H1 (cell line): ENCODE measurements at regions not wholly inside any gene's neighbourhood (a gene's known extent, or its start where the extent isn't known, plus 50 kb on each side); places are given as distances from the start of the nearest gene placed in this dataset.

Experiments used
- CTCF ChIA-PET: fragments of 300-600 bp; sonication (Branson Sonifier 250); formaldehyde crosslinking; loops from one replicate; lab custom pipeline; 2021; ENCODE audit not compliant: partially characterized antibody; lab: Charles Lee
- POLR2A ChIA-PET: fragments of 300-600 bp; sonication (Branson Sonifier 250); formaldehyde crosslinking; loops from one replicate; lab custom pipeline; 2021; ENCODE audit warnings: inconsistent platforms; ENCODE audit not compliant: partially characterized antibody; lab: Charles Lee
- DNase-seq, 2 experiments: peaks; one replicate each; pipeline versions ENCODE4 v3.0.0 to v3.0.0-alpha.2; 2010 to 2022; ENCODE audit warnings: low spot score in 2 of 2, low read depth in 1 of 2, mixed read lengths in 1 of 2
- FAIRE-seq: peaks from 2 replicates; lab custom pipeline; 2011; peaks lifted over from hg19 to GRCh38; lab: Jason Lieb, UNC
- H2AFZ ChIP-seq: 2 replicates; pipeline ENCODE4 v1.8.1; 2012; ENCODE audit warnings: low read length, inconsistent platforms
- H2AK5ac ChIP-seq: 2 replicates; pipeline ENCODE4 v1.6.1; 2013; ENCODE audit warnings: low read depth, low read length
- H2BK120ac ChIP-seq: replicated peaks from 2 replicates; pipeline ENCODE3; 2013; ENCODE audit warnings: low read depth, low read length, inconsistent platforms
- H2BK12ac ChIP-seq: 2 replicates; pipeline ENCODE4 v1.6.1; 2013; ENCODE audit warnings: low read depth, low read length
- H2BK15ac ChIP-seq: 2 replicates; pipeline ENCODE4 v1.6.1; 2013; ENCODE audit warnings: low read length
- H2BK20ac ChIP-seq: 2 replicates; pipeline ENCODE4 v1.6.1; 2013; ENCODE audit warnings: low read length
- H2BK5ac ChIP-seq: 2 replicates; pipeline ENCODE4 v1.6.1; 2013; ENCODE audit warnings: low read depth, low read length
- H3K14ac ChIP-seq: 2 replicates; pipeline ENCODE4 v1.6.1; 2013; ENCODE audit warnings: inconsistent platforms; ENCODE audit not compliant: insufficient read length
- H3K18ac ChIP-seq: 2 replicates; pipeline ENCODE4 v1.6.1; 2013; ENCODE audit warnings: low read length; ENCODE audit errors: extremely low read depth
- H3K23ac ChIP-seq: 2 replicates; pipeline ENCODE4 v1.6.1; 2013; ENCODE audit warnings: inconsistent platforms; ENCODE audit not compliant: insufficient read length
- H3K23me2 ChIP-seq: 2 replicates; pipeline ENCODE4 v1.6.1; 2013; ENCODE audit warnings: low read depth, low read length
- H3K27ac ChIP-seq: 2 replicates; pipeline ENCODE4 v1.6.1; 2011; ENCODE audit warnings: low read depth, low read length, inconsistent platforms
- H3K27me3 ChIP-seq, 4 experiments: replicated peaks in 1 of 4; 1 replicate in 1 of 4; 2 replicates in 3 of 4; pipeline versions ENCODE4 v1.6.1 to v1.8.1; 2011 to 2013; ENCODE audit warnings: low read length in 3 of 4, mild to moderate bottlenecking in 3 of 4, inconsistent platforms in 2 of 4, mixed read lengths in 2 of 4, moderate library complexity in 1 of 4; ENCODE audit not compliant: control insufficient read depth in 3 of 4, insufficient read depth in 3 of 4; ENCODE audit errors: extremely low read depth in 1 of 4
- H3K36me3 ChIP-seq, 4 experiments: 2 replicates each; pipeline versions ENCODE4 v1.6.1 to v1.8.1; 2011 to 2013; ENCODE audit warnings: mild to moderate bottlenecking in 4 of 4, low read length in 3 of 4, moderate library complexity in 2 of 4, control low read depth in 1 of 4, inconsistent platforms in 1 of 4; ENCODE audit not compliant: insufficient read depth in 4 of 4, control insufficient read depth in 2 of 4
- H3K4ac ChIP-seq: replicated peaks from 2 replicates; pipeline ENCODE3; 2013; ENCODE audit warnings: low read length, low read depth, mixed read lengths, inconsistent platforms; ENCODE audit not compliant: insufficient read length
- H3K4me1 ChIP-seq, 4 experiments: replicated peaks in 1 of 4; 1 replicate in 1 of 4; 2 replicates in 3 of 4; pipeline versions ENCODE4 v1.6.1 to v1.8.1; 2011 to 2013; ENCODE audit warnings: low read length in 3 of 4, inconsistent platforms in 2 of 4, mixed read lengths in 1 of 4; ENCODE audit not compliant: insufficient read depth in 4 of 4, control insufficient read depth in 3 of 4
- H3K4me2 ChIP-seq, 2 experiments: 2 replicates each; pipeline versions ENCODE4 v1.6.1 to v1.8.1; 2011 to 2013; ENCODE audit warnings: low read depth in 2 of 2, low read length in 2 of 2, control low read depth in 1 of 2, inconsistent platforms in 1 of 2, mild to moderate bottlenecking in 1 of 2; ENCODE audit not compliant: insufficient read depth in 1 of 2
- H3K4me3 ChIP-seq, 4 experiments: fragments of 200-600, 300-600 bp in 1 of 4; sonication (generic), shearing (Covaris generic), sonication (Bioruptor Twin) in 1 of 4; 2 replicates each; pipeline versions ENCODE4 v1.5.1 to v1.8.1; 2011 to 2016; ENCODE audit warnings: low read length in 4 of 4, low read depth in 3 of 4, control low read depth in 2 of 4, inconsistent platforms in 2 of 4, mild to moderate bottlenecking in 2 of 4, mixed read lengths in 1 of 4, moderate library complexity in 1 of 4; ENCODE audit not compliant: insufficient read depth in 2 of 4; ENCODE audit errors: extremely low read depth in 1 of 4
- H3K56ac ChIP-seq: replicated peaks from 2 replicates; pipeline ENCODE3; 2013; ENCODE audit warnings: low read depth, mild to moderate bottlenecking, mixed read lengths, low read length, inconsistent platforms; ENCODE audit not compliant: insufficient read length
- H3K79me1 ChIP-seq: 2 replicates; pipeline ENCODE4 v1.6.1; 2013; ENCODE audit warnings: low read depth, low read length, control low read depth
- H3K79me2 ChIP-seq, 2 experiments: 2 replicates each; pipeline versions ENCODE4 v1.6.1 to v1.8.1; 2012 to 2013; ENCODE audit warnings: low read length in 2 of 2, mild to moderate bottlenecking in 2 of 2, inconsistent platforms in 1 of 2; ENCODE audit not compliant: insufficient read depth in 2 of 2, control insufficient read depth in 1 of 2
- H3K9ac ChIP-seq, 4 experiments: replicated peaks in 1 of 4; 1 replicate in 1 of 4; 2 replicates in 3 of 4; pipeline versions ENCODE4 v1.6.1 to v1.8.1; 2011 to 2013; ENCODE audit warnings: low read depth in 3 of 4, low read length in 3 of 4, control low read depth in 2 of 4, mild to moderate bottlenecking in 2 of 4, moderate library complexity in 2 of 4, inconsistent platforms in 1 of 4; ENCODE audit errors: extremely low read depth in 1 of 4
- H3K9me3 ChIP-seq, 2 experiments: 2 replicates each; pipeline versions ENCODE4 v1.6.1 to v1.8.1; 2012 to 2013; ENCODE audit warnings: mild to moderate bottlenecking in 2 of 2, moderate library complexity in 2 of 2, control low read depth in 1 of 2, inconsistent platforms in 1 of 2, low read depth in 1 of 2, low read length in 1 of 2, mixed read lengths in 1 of 2; ENCODE audit not compliant: insufficient read depth in 2 of 2
- H4K20me1 ChIP-seq, 2 experiments: replicated peaks in 1 of 2; 2 replicates each; pipeline versions ENCODE3 to v1.8.1; 2011 to 2013; ENCODE audit warnings: inconsistent platforms in 2 of 2, low read length in 2 of 2, mild to moderate bottlenecking in 1 of 2; ENCODE audit not compliant: insufficient read depth in 2 of 2, control insufficient read depth in 1 of 2
- H4K5ac ChIP-seq: 2 replicates; pipeline ENCODE4 v1.6.1; 2013; ENCODE audit warnings: low read length, low read depth, mixed read lengths, inconsistent platforms; ENCODE audit not compliant: insufficient read length
- H4K8ac ChIP-seq: 2 replicates; pipeline ENCODE4 v1.8.0; 2013; ENCODE audit warnings: mild to moderate bottlenecking, moderate library complexity, low read length, inconsistent platforms; ENCODE audit not compliant: insufficient read depth; ENCODE audit errors: extremely low read depth
- H4K91ac ChIP-seq: replicated peaks from 2 replicates; pipeline ENCODE3; 2013; ENCODE audit warnings: low read length, mixed read lengths, inconsistent platforms; ENCODE audit not compliant: insufficient read length
- ASH2L ChIP-seq: fragments of 200-600, 300-600 bp; sonication (generic); IDR thresholded peaks from one replicate; pipeline ENCODE4 v1.7.1; 2017; ENCODE audit warnings: low read length
- CBX5 ChIP-seq: fragments of 300-800, 300-1000 bp; sonication (generic); IDR thresholded peaks from 2 replicates; pipeline ENCODE4 v1.7.1; 2016; ENCODE audit warnings: antibody characterized with exemption, low read length, low read depth
- CBX8 ChIP-seq: fragments of 300-800, 300-1000 bp; sonication (generic); IDR thresholded peaks from 2 replicates; pipeline ENCODE4 v1.7.1; 2016; ENCODE audit warnings: low read depth, low read length, borderline replicate concordance
- CEBPB ChIP-seq: IDR thresholded peaks from 2 replicates; pipeline ENCODE4 v1.6.1; 2012; ENCODE audit warnings: low read depth, low read length
- CTBP2 ChIP-seq: IDR thresholded peaks from 2 replicates; pipeline ENCODE4 v1.7.0; 2011; ENCODE audit warnings: borderline replicate concordance, mild to moderate bottlenecking, moderate library complexity, mixed read lengths, low read length; ENCODE audit not compliant: insufficient read depth, insufficient read length
- EGR1 ChIP-seq: IDR thresholded peaks from 2 replicates; pipeline ENCODE4 v1.6.1; 2011; ENCODE audit warnings: low read depth, low read length, borderline replicate concordance
- EP300 ChIP-seq, 2 experiments: IDR thresholded peaks; 1 replicate in 1 of 2; 2 replicates in 1 of 2; pipeline ENCODE4 v1.6.1; 2011 to 2012; ENCODE audit warnings: low read depth in 2 of 2, low read length in 2 of 2, mild to moderate bottlenecking in 2 of 2, borderline replicate concordance in 1 of 2, inconsistent platforms in 1 of 2, moderate library complexity in 1 of 2
- JUND ChIP-seq: IDR thresholded peaks from 2 replicates; pipeline ENCODE4 v1.6.1; 2011; ENCODE audit warnings: mild to moderate bottlenecking, improper control_type of control experiment, low read length
- KDM4A ChIP-seq: IDR thresholded peaks from one replicate; pipeline ENCODE4 v1.7.1; 2012; ENCODE audit warnings: low read depth, mild to moderate bottlenecking, moderate library complexity, low read length, inconsistent platforms; ENCODE audit not compliant: severe bottlenecking
- NANOG ChIP-seq: IDR thresholded peaks from 2 replicates; pipeline ENCODE4 v1.6.1; 2011; ENCODE audit warnings: low read length, low read depth, mild to moderate bottlenecking, inconsistent platforms; ENCODE audit not compliant: insufficient read depth, poor library complexity, severe bottlenecking
- PHF8 ChIP-seq: fragments of 200-600 bp; sonication (generic); conservative IDR thresholded peaks from 2 replicates; pipeline ENCODE4 v1.7.1; 2012; ENCODE audit warnings: low read depth, mild to moderate bottlenecking, inconsistent platforms, low read length, moderate library complexity
- RBBP5 ChIP-seq: IDR thresholded peaks from 2 replicates; pipeline ENCODE4 v1.7.1; 2012; ENCODE audit warnings: low read depth, mild to moderate bottlenecking, inconsistent platforms, low read length, moderate library complexity, borderline replicate concordance
- SIRT6 ChIP-seq: IDR thresholded peaks from one replicate; pipeline ENCODE4 v1.7.1; 2012; ENCODE audit warnings: low read length, inconsistent platforms
- TAF1 ChIP-seq: IDR thresholded peaks from 2 replicates; pipeline ENCODE4 v1.6.1; 2011; ENCODE audit warnings: mild to moderate bottlenecking, low read depth, low read length
- WGBS, 2 experiments: shearing (Covaris generic) in 1 of 2; methylation state at CpG; one replicate each; pipeline versions ENCODE4 v1.1.6 to v1.1.7; 2013 to 2015; ENCODE audit warnings: low lambda C conversion rate in 2 of 2, mixed read lengths in 2 of 2, inconsistent platforms in 1 of 2, low coverage in 1 of 2, missing lambda C conversion rate in 1 of 2; ENCODE audit not compliant: insufficient replicate concordance in 2 of 2, insufficient coverage in 1 of 2, insufficient read length in 1 of 2; ENCODE audit errors: extremely low coverage in 1 of 2, missing lambda C conversion rate in 1 of 2; 5-methylcytosine and 5-hydroxymethylcytosine counted together

DNA sequence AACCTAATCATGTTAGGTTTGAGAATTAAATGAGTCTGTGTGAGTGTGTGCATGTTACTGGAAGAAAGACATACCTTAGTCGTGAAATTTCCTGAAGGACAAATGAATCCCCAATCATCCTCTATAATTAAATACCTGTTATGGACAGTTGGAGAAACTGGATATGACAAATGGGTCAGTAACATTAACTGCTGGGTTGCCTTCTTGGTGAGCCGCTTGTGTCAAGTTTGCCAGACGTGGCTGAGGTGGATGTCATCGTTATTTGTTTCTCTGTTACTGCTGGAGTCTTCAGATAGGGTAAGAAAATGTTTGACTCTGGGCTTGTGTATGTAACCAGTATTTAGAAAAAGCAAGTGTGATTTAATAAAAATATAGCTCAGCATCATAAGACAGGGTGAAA lies 131.6 kb downstream of the CAND1 start:
- H2BK120ac ChIP-seq = no peak overlapping the region
- no peak overlapping the region for H2AFZ ChIP-seq
- H3K23me2 ChIP-seq = no peaks in the 10 kb centered on the region
- no peak overlapping the region for H3K4me3 ChIP-seq
- DNase-seq (no peak), FAIRE-seq (no peak)
- H4K8ac ChIP-seq = no peak overlapping the region
- no peak overlapping the region for H3K27ac ChIP-seq
- 92% methylated on average over 4 of the region's 4 CpGs; no CpG with 5 or more reads in 1 of the 2 experiments for WGBS, 2 experiments
- H2BK12ac ChIP-seq = no peak overlapping the region
- H2BK15ac ChIP-seq = no peak overlapping the region
- no peaks in the 10 kb centered on the region for H3K9me3 ChIP-seq
- no peak overlapping the region for H2BK20ac ChIP-seq
- H3K79me1 ChIP-seq = no peaks in the 10 kb centered on the region
- H2BK5ac ChIP-seq = no peak overlapping the region
- TF ChIP-seq NANOG = no peak
- no peak for TF ChIP-seq EGR1
- TF ChIP-seq ASH2L = no peak
- no peak for TF ChIP-seq CTBP2
- no peak for TF ChIP-seq CBX8
- TF ChIP-seq KDM4A = no peak
- TF ChIP-seq EP300 (IDR thresholded peaks at IDR 0.05; ENCODE audit: borderline replicate concordance in 1 of 2, low read depth in 2 of 2, low read length in 2 of 2) = no peak
- no peak for TF ChIP-seq CBX5
- TF ChIP-seq PHF8 = no peak
- TF ChIP-seq TAF1 = no peak
- no peak for TF ChIP-seq RBBP5
- TF ChIP-seq SIRT6 = no peak
- TF ChIP-seq JUND = no peak
- TF ChIP-seq CEBPB = no peak
- POLR2A ChIA-PET = no interaction called here
- no peak overlapping the region for H3K14ac ChIP-seq
- no peak overlapping the region for H4K91ac ChIP-seq
- H3K23ac ChIP-seq = no peak overlapping the region
- no peak overlapping the region for H3K18ac ChIP-seq
- H3K4ac ChIP-seq = no peak overlapping the region
- H3K4me1 ChIP-seq = no peaks in the 10 kb centered on the region
- H4K5ac ChIP-seq = no peak overlapping the region
- no peaks in the 10 kb centered on the region for H3K27me3 ChIP-seq
- no peaks in the 10 kb centered on the region for H4K20me1 ChIP-seq
- H3K56ac ChIP-seq = no peak overlapping the region
- H3K4me2 ChIP-seq = no peak overlapping the region
- no peaks in the 10 kb centered on the region for H3K79me2 ChIP-seq
- H3K9ac ChIP-seq = no peak overlapping the region
- CTCF ChIA-PET = interaction anchor here (0.9 to 1.5 kb wide), 5 partner anchors 8 to 46 kb away, joined by 3 to 6 read pairs (median 4); no protein-coding TSS in a partner anchor
- no peaks in the 10 kb centered on the region for H3K36me3 ChIP-seq
- H2AK5ac ChIP-seq = no peak overlapping the region
